ENCODE measurements at regions not wholly inside any gene's neighbourhood (a gene's known extent, or its start where the extent isn't known, plus 50 kb on each side); places are given as distances from the start of the nearest gene placed in this dataset.
A peak's percentile ranks its signal among the peaks of the same experiment; 100 is the strongest.
"Not testable (repeated sequence)": the region's sequence is repeated elsewhere in the genome, so short reads cannot be mapped to it uniquely, and the experiment has no call there.

DNA sequence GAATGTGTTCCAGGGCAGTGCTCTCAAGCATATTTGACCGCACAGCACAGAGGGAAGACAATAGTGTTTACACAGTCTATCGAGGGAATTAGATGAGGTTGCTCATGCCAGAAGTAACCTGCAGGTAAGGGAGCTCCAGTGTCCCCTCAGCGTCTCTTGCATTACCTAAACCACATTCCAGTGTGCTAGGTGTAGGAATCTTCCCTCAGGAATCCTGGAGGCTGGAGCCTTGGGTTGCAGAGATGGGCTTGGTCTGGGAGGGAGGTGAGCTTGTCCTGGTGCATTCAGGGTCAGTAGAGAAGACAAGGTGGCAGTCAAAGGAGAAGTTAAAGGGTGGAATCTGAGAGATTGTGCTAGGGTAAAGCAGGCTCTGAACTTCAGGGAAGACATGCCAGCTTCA, 56.3 kb downstream of the SOX14 start:
- H3K4me2 ChIP-seq, result no peak overlapping the region

DNA sequence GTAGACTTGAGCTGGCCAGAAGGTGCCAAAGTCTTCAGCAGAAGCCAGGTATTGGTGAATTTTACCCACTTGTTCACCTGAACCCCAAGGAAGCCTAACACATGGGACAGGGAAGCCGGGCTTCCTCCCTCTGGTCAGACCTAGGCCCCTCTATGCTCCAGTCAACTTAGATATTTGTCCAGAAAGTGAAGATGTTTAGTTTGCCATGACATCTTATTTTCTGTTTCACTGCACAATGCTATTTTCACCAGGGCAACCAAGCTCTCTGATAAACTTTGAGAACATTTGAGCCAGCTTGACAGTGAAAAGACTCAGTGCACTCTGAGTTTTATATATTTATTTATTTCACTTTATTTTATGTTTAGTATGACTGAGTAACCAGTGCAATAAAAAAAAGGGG, 71.0 kb downstream of the SOX14 start:
- no peak overlapping the region for H3K4me3 ChIP-seq
- no peaks in the 10 kb centered on the region for H3K27me3 ChIP-seq
- H3K9me3 ChIP-seq (replicated peaks in 1 of 11), result peaks cover 0 to 9% (median 0%) of the 10 kb centered on the region in 11 experiments; a peak in 4 of 22 replicates
- H3K36me3 ChIP-seq, result no peaks in the 10 kb centered on the region
- H3K4me2 ChIP-seq, result no peak overlapping the region
- no peak overlapping the region for H3K27ac ChIP-seq
- H3K4me1 ChIP-seq, result peaks cover 0 to 8% (median 0%) of the 10 kb centered on the region in 10 experiments; a peak in 4 of 20 replicates
- H4K20me1 ChIP-seq, result no peaks in the 10 kb centered on the region
- no peak for TF ChIP-seq Cebpa-rat (IDR thresholded peaks at IDR 0.05)
- no peak overlapping the region for H3K9ac ChIP-seq

More for the DNA sequence above, 56.3 kb downstream of the SOX14 start:
- Histone ChIP-seq H3K27me3 (no peaks in the 10 kb centered on the region), H3K9ac (no peak overlapping the region), H3K9me3 (replicated peaks in 1 of 11) (no peaks in the 10 kb centered on the region), H3K27ac (no peak overlapping the region), H4K20me1 (no peaks in the 10 kb centered on the region), H3K4me1 (no peaks in the 10 kb centered on the region), H3K36me3 (no peaks in the 10 kb centered on the region), H3K4me3 (no peak overlapping the region)
- TF ChIP-seq Cebpa-rat (IDR thresholded peaks at IDR 0.05), result no peak

DNA sequence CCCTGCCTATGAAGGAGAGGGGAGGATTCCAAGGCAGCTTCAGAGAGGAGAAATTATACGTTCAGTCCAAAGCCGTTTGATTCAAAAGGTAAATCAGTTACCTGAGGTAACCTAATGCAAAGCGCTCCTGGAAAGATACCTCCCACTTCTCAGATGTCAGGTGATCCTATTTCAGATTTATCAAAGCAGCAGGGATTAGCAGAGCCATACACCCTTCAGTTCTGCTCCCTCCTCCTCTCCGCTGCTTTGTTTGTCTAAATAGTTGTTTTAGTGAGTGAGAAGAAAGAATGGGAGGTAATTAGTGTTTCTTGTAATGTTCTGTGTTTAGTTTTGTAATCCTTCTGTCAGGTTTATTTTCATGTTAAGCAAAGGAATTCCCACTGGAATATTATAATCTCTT, 81.1 kb downstream of the SOX14 start:
- H3K27me3 ChIP-seq, result no peaks in the 10 kb centered on the region
- H3K4me3 ChIP-seq, result no peak overlapping the region
- no peak for TF ChIP-seq Cebpa-rat (IDR thresholded peaks at IDR 0.05)
- no peaks in the 10 kb centered on the region for H3K4me1 ChIP-seq
- H3K27ac ChIP-seq, result no peak overlapping the region
- H3K4me2 ChIP-seq, result no peak overlapping the region
- H3K9ac ChIP-seq, result no peak overlapping the region
- no peaks in the 10 kb centered on the region for H4K20me1 ChIP-seq
- no peaks in the 10 kb centered on the region for H3K36me3 ChIP-seq
- H3K9me3 ChIP-seq (replicated peaks in 1 of 11), result no peaks in the 10 kb centered on the region

DNA sequence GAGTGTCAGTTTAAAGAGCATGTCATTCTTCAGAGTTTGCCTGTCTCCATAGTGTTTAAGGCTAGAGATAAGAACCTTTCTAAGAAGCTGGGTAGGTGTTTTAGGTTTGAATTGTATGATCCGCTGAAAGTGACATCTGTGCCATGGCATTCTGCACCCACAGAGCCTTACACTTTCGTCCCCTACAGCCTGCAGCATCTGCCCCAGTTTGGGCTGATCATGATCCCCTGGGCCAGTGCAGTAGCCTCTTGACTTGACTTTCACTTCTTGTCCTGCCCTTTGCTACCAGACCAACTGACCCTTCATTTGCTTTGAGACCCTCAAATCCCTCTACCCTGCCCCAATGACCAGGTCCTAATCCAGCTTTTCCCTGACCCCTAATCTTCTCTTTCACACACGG, 81.6 kb downstream of the SOX14 start:
- Histone ChIP-seq H3K4me1 (no peaks in the 10 kb centered on the region), H3K9ac (no peak overlapping the region)
- TF ChIP-seq Cebpa-rat (IDR thresholded peaks at IDR 0.05), result no peak

DNA sequence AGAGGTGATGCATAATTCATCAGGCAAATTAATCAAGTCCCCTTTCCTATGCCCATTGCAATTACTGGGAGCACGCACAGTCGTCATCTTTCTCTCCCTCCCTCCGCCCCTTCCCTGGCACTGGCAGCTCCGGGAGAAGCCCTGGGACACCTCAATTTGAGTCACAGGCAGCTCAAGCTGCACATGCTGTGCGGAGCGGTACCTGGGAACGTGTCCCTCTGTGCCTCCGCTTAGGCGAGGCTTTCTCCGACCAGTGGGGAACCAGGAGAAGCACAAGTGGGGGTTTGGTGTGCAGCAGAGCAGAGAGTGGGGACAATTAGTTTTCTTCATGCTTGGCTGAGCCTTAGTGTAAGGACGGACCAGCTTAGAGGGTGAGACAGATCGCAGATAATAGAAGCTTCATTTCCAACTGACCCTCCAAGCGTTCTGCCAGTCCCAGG, 88.3 kb downstream of the SOX14 start:
- H4K20me1 ChIP-seq, result no peaks in the 10 kb centered on the region
- no peaks in the 10 kb centered on the region for H3K36me3 ChIP-seq
- H3K4me1 ChIP-seq, result no peaks in the 10 kb centered on the region
- no peak overlapping the region for H3K9ac ChIP-seq
- no peak overlapping the region for H3K27ac ChIP-seq
- H3K9me3 ChIP-seq (replicated peaks in 1 of 11), result no peaks in the 10 kb centered on the region
- H3K4me3 ChIP-seq, result no peak overlapping the region
- H3K4me2 ChIP-seq, result no peak overlapping the region
- no peak for TF ChIP-seq Cebpa-rat (IDR thresholded peaks at IDR 0.05)
- H3K27me3 ChIP-seq, result no peaks in the 10 kb centered on the region

More for the DNA sequence above, 81.6 kb downstream of the SOX14 start:
- H4K20me1 ChIP-seq, result no peaks in the 10 kb centered on the region
- H3K36me3 ChIP-seq, result no peaks in the 10 kb centered on the region
- H3K9me3 ChIP-seq (replicated peaks in 1 of 11), result no peaks in the 10 kb centered on the region
- H3K4me3 ChIP-seq, result no peak overlapping the region
- no peaks in the 10 kb centered on the region for H3K27me3 ChIP-seq
- no peak overlapping the region for H3K27ac ChIP-seq
- no peak overlapping the region for H3K4me2 ChIP-seq

GRCh38 chr3:137854533-137855261, 90.6 kb downstream of the SOX14 start:
- Histone ChIP-seq H3K9me3 (replicated peaks in 1 of 11) (no peaks in the 10 kb centered on the region), H3K27me3 (no peaks in the 10 kb centered on the region), H4K20me1 (no peaks in the 10 kb centered on the region), H3K4me3 (no peak overlapping the region), H3K9ac (no peak overlapping the region), H3K4me1 (no peaks in the 10 kb centered on the region), H3K36me3 (no peaks in the 10 kb centered on the region), H3K27ac (no peak overlapping the region), H3K4me2 (no peak overlapping the region)
- 0 out of 22 replicates have a peak, but pooled peaks of 1 of the 11 experiments have one; percentile 8 for TF ChIP-seq Cebpa-rat (IDR thresholded peaks at IDR 0.05)

- Histone ChIP-seq H3K9me3 (replicated peaks in 1 of 11) (peaks cover 16 to 36% (median 24%) of the 10 kb centered on the region in 11 experiments; a peak in 21 of 22 replicates), H3K36me3 (no peaks in the 10 kb centered on the region), H3K27ac (no peak overlapping the region), H3K4me3 (no peak overlapping the region), H3K27me3 (no peaks in the 10 kb centered on the region), H3K9ac (no peak overlapping the region), H3K4me1 (no peaks in the 10 kb centered on the region), H4K20me1 (no peaks in the 10 kb centered on the region), H3K4me2 (no peak overlapping the region)
- TF ChIP-seq Cebpa-rat (IDR thresholded peaks at IDR 0.05), result no peak
Observed at GRCh38 chr3:137866001-137866400, 101.9 kb downstream of the SOX14 start.

GRCh38 chr3:137866933-137867332, 102.8 kb downstream of the SOX14 start:
- H3K27me3 ChIP-seq, result no peaks in the 10 kb centered on the region
- H3K4me1 ChIP-seq, result no peaks in the 10 kb centered on the region
- H3K9ac ChIP-seq, result no peak overlapping the region
- no peak overlapping the region for H3K4me2 ChIP-seq
- H4K20me1 ChIP-seq, result no peaks in the 10 kb centered on the region
- no peak overlapping the region for H3K4me3 ChIP-seq
- H3K27ac ChIP-seq, result no peak overlapping the region
- H3K9me3 ChIP-seq (replicated peaks in 1 of 11), result peaks cover 25 to 45% (median 34%) of the 10 kb centered on the region in 11 experiments
- no peak for TF ChIP-seq Cebpa-rat (IDR thresholded peaks at IDR 0.05)
- no peaks in the 10 kb centered on the region for H3K36me3 ChIP-seq

GRCh38 chr3:137867611-137868010, 103.5 kb downstream of the SOX14 start:
- Histone ChIP-seq H3K9me3 (replicated peaks in 1 of 11) (peaks cover 30 to 52% (median 39%) of the 10 kb centered on the region in 11 experiments), H3K9ac (no peak overlapping the region), H3K4me1 (no peaks in the 10 kb centered on the region), H3K27ac (no peak overlapping the region), H3K4me3 (no peak overlapping the region), H3K27me3 (no peaks in the 10 kb centered on the region), H3K4me2 (no peak overlapping the region), H3K36me3 (no peaks in the 10 kb centered on the region), H4K20me1 (no peaks in the 10 kb centered on the region)
- no peak for TF ChIP-seq Cebpa-rat (IDR thresholded peaks at IDR 0.05)

DNA sequence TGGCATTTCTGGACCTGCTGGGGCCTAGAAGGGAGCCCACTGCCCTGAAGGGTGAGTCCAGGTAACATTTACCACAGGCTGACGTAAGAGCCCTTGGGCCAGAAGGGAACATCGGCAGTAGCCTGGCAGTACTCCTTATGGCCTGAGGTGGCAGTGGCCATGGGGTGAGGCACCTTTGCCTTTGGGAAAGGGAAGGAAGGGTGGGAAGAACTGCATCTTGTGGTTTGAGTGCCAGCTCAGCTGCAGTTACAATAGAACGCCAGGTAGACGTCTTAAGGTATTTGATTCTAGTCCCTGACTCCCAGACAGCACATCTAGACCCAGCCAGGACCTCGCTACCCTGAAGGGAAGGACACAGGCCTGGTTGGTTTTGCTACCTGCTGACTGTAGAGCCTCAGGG, 104.9 kb downstream of the SOX14 start:
- Histone ChIP-seq H3K4me3 (no peak overlapping the region), H3K27ac (no peak overlapping the region), H3K4me2 (no peak overlapping the region), H3K27me3 (no peaks in the 10 kb centered on the region), H3K9me3 (replicated peaks in 1 of 11) (peaks cover 32 to 54% (median 42%) of the 10 kb centered on the region in 11 experiments), H4K20me1 (no peaks in the 10 kb centered on the region), H3K9ac (no peak overlapping the region), H3K36me3 (no peaks in the 10 kb centered on the region), H3K4me1 (no peaks in the 10 kb centered on the region)
- no peak for TF ChIP-seq Cebpa-rat (IDR thresholded peaks at IDR 0.05)

DNA sequence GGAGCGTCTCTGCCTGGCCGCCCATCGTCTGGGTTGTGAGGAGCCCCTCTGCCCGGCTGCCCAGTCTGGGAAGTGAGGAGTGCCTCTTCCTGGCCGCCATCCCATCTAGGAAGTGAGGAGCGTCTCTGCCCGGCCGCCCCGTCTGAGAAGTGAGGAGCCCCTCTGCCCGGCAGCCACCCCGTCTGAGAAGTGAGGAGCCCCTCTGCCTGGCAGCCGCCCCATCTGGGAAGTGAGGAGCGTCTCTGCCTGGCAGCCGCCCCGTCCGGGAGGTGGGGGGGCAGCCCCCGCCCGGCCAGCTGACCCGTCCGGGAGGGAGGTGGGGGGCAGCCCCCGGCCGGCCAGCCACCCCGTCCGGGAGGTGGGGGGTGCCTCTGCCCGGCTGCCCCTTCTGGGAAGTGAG, 108.5 kb downstream of the SOX14 start:
- H3K36me3 ChIP-seq, H3K27me3 ChIP-seq, H3K4me3 ChIP-seq, H3K4me2 ChIP-seq, H3K9ac ChIP-seq, H3K4me1 ChIP-seq, H4K20me1 ChIP-seq, H3K27ac ChIP-seq: not testable (repeated sequence)
- peaks cover 40 to 60% (median 51%) of the 10 kb centered on the region in 11 experiments for H3K9me3 ChIP-seq (replicated peaks in 1 of 11)

GRCh38 chr3:137896842-137897241, 113.1 kb upstream of the CLDN18 start:
- H3K27ac ChIP-seq, result not testable (repeated sequence)

More at GRCh38 chr3:137896842-137897241, 113.1 kb upstream of the CLDN18 start:
- not testable (repeated sequence) for H3K27me3 ChIP-seq; H4K20me1 ChIP-seq; H3K9ac ChIP-seq; H3K9me3 ChIP-seq (replicated peaks in 1 of 11); H3K36me3 ChIP-seq; H3K4me3 ChIP-seq; H3K4me1 ChIP-seq; H3K4me2 ChIP-seq

All from BLaER1 treated with 17β-estradiol and CSF1 and Interleukin-3, amounts not matched to agents 10 nM and 100 nM (cell line).